Stimulated activated naive CD8-positive, alpha-beta T cell treated with anti-CD3 and anti-CD28 coated beads, Interleukin-15, amount 100 ng/mL, for 72 hours (primary cell): ENCODE measurements at regions not wholly inside any gene's neighbourhood (a gene's known extent, or its start where the extent isn't known, plus 50 kb on each side); places are given as distances from the start of the nearest gene placed in this dataset.

Experiments used
- ATAC-seq: fragments of 150-1000 bp; cut with Tn5 transposase; 2 replicates; pipeline ENCODE4 v1.10.0; 2021; ENCODE audit warnings: mild to moderate bottlenecking, moderate library complexity
- DNase-seq, 2 donors: peaks; one replicate each; pipeline ENCODE4 v3.0.0; 2021 to 2022
- H3K27ac Mint-ChIP-seq, 2 donors: one replicate each; pipeline ENCODE4 v1.8.0; 2022; ENCODE audit warnings: mild to moderate bottlenecking in 2 of 2, mixed read lengths in 2 of 2, moderate library complexity in 2 of 2
- H3K27me3 Mint-ChIP-seq: one replicate; pipeline ENCODE4 v1.8.0; 2022; ENCODE audit warnings: mixed read lengths
- H3K4me1 Mint-ChIP-seq: one replicate; pipeline ENCODE4 v1.8.0; 2022; ENCODE audit warnings: mild to moderate bottlenecking, mixed read lengths
- H3K4me3 Mint-ChIP-seq, 2 donors: one replicate each; pipeline ENCODE4 v1.8.0; 2022; ENCODE audit warnings: mild to moderate bottlenecking in 2 of 2, mixed read lengths in 2 of 2, moderate library complexity in 1 of 2
- H3K9me3 Mint-ChIP-seq, 2 donors: one replicate each; pipeline ENCODE4 v1.8.0; 2022; ENCODE audit warnings: mixed read lengths in 2 of 2

GRCh38 chr4:133969202-133969848 is 232.3 kb downstream of the PABPC4L start:
- Mint-ChIP-seq H3K4me3 (no peak overlapping the region), H3K27me3 (no peaks in the 10 kb centered on the region), H3K4me1 (no peaks in the 10 kb centered on the region), H3K27ac (no peak overlapping the region), H3K9me3 (peaks cover 4 to 13% of the 10 kb centered on the region in 2 donors)
- ATAC-seq: no peak
- DNase-seq: no peak

GRCh38 chr4:133968174-133968573 is 233.4 kb downstream of the PABPC4L start:
- Mint-ChIP-seq H3K9me3 (peaks cover 10 to 21% of the 10 kb centered on the region in 2 donors), H3K4me3 (no peak overlapping the region), H3K27me3 (no peaks in the 10 kb centered on the region), H3K27ac (no peak overlapping the region), H3K4me1 (no peaks in the 10 kb centered on the region)
- ATAC-seq (no peak), DNase-seq (no peak)

GRCh38 chr4:133960975-133961374 is 240.6 kb downstream of the PABPC4L start:
- ATAC-seq (no peak), DNase-seq (no peak)
- no peak overlapping the region for H3K4me3 Mint-ChIP-seq
- H3K27ac Mint-ChIP-seq: no peak overlapping the region
- peaks cover 30 to 31% of the 10 kb centered on the region in 2 donors for H3K9me3 Mint-ChIP-seq
- H3K4me1 Mint-ChIP-seq: no peaks in the 10 kb centered on the region
- H3K27me3 Mint-ChIP-seq: no peaks in the 10 kb centered on the region

GRCh38 chr4:133943081-133943480 is 258.5 kb downstream of the PABPC4L start:
- Mint-ChIP-seq H3K4me1 (no peaks in the 10 kb centered on the region), H3K4me3 (no peak overlapping the region), H3K9me3 (peaks cover 10 to 13% of the 10 kb centered on the region in 2 donors), H3K27me3 (no peaks in the 10 kb centered on the region), H3K27ac (no peak overlapping the region)
- ATAC-seq (no peak), DNase-seq (no peak)

DNA sequence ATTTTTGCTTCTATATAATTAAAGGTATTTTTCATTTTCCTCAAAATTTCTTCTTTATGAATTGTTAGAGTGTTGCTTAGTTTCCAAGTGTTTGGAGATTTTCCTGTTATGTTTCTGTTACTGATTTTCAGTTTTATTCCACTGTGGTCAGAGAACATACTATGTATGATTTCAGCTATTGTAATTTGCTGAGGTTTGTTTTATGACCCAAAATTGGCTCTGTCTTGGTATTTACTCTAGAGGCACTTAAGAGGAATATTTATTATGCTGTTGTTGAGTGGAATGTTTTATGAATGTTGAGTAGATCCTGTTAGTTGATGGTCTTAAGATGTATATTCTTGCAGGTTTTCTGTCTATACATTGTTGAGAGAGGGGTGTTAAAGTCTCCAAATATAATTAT is 263.5 kb downstream of the PABPC4L start:
- H3K27me3 Mint-ChIP-seq: no peaks in the 10 kb centered on the region
- no peak overlapping the region for H3K4me3 Mint-ChIP-seq
- H3K4me1 Mint-ChIP-seq: no peaks in the 10 kb centered on the region

DNA sequence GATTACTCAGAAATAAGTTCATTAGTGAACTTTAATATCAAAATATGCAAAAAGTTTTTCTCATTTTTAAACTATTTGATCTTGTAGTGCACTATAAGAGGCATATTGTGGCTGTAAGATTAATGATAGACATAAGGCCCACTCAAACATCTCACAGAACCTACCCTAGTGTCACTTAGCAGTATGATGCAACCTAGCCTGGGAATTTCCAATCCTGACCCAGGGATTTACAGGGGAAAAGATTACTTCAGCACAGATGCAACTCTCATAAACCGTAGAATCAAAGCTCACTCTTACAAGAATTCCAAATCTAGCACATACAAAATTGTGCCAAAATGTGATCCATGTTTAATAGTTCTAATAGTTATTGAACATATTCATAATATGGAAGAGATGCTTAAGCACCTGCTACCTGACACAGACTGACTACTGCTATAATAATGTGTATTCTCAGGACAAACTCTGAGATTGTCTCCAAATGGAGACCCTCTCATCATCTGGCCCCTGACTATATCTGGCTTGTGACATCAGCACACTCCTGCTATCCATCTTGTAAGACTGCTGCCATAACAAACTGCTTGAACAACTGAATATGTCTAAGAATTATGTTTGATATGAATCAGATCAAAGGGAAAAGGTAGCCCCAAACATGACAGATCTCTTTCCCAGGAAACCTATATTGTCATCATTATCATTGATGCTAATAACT is 271.9 kb downstream of the PABPC4L start:
- Mint-ChIP-seq H3K27me3 (no peaks in the 10 kb centered on the region), H3K4me3 (no peak overlapping the region), H3K4me1 (no peaks in the 10 kb centered on the region), H3K9me3 (no peaks in the 10 kb centered on the region), H3K27ac (no peak overlapping the region)
- DNase-seq (no peak), ATAC-seq (no peak)

More for the DNA sequence above, 263.5 kb downstream of the PABPC4L start:
- DNase-seq (no peak), ATAC-seq (no peak)
- Mint-ChIP-seq H3K9me3 (peaks cover 0 to 4% of the 10 kb centered on the region in 2 donors), H3K27ac (no peak overlapping the region)

- Mint-ChIP-seq H3K4me3 (no peak overlapping the region), H3K27me3 (no peaks in the 10 kb centered on the region), H3K4me1 (no peaks in the 10 kb centered on the region), H3K9me3 (no peaks in the 10 kb centered on the region), H3K27ac (no peak overlapping the region)
- ATAC-seq: no peak
- no peak for DNase-seq
Observed at GRCh38 chr4:133921280-133922195, 280.1 kb downstream of the PABPC4L start.

DNA sequence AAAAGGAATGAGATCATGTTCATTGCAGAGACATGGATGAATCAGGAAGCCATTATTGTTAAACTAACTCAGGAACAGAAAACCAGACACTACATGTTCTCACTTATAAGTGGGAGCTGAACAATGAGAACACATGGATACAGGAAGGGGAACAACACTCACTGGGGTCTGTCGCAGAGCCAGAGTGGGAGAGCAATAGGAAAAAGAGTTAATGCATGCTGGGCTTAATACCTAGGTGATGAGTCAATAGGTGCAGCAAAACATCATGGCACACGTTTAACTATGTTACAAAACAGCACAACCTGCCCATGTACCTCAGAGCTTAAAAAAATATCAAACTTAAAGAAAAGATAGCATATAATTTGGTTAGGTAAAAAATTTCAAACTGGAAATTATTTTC is 281.4 kb downstream of the PABPC4L start:
- no peak overlapping the region for H3K27ac Mint-ChIP-seq
- ATAC-seq (no peak), DNase-seq (no peak)
- H3K9me3 Mint-ChIP-seq: no peaks in the 10 kb centered on the region
- H3K27me3 Mint-ChIP-seq: no peaks in the 10 kb centered on the region
- no peaks in the 10 kb centered on the region for H3K4me1 Mint-ChIP-seq
- no peak overlapping the region for H3K4me3 Mint-ChIP-seq

DNA sequence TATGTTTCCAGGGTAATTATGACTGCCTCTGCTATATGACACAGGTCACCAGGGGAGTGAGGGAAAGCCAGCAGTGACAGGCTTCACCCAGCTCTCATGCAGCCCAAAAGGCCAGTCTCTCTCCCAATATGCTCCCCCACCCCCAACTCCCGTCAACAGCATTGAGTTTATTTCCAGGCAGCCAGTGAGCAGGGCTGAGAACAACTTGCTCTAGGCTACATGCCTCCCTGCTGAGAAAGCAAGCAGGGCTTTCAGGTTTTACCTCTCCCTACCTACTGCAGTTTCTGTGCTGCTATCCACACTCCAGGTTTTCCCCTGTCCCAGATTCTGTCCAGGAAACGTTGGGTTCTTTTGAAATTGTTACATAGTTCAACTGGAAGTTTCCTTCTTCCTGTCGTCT is 291.4 kb downstream of the PABPC4L start:
- Mint-ChIP-seq H3K9me3 (peaks cover 18 to 22% of the 10 kb centered on the region in 2 donors), H3K27ac (no peak overlapping the region), H3K27me3 (no peaks in the 10 kb centered on the region), H3K4me1 (no peaks in the 10 kb centered on the region), H3K4me3 (no peak overlapping the region)
- no peak for ATAC-seq
- no peak for DNase-seq

DNA sequence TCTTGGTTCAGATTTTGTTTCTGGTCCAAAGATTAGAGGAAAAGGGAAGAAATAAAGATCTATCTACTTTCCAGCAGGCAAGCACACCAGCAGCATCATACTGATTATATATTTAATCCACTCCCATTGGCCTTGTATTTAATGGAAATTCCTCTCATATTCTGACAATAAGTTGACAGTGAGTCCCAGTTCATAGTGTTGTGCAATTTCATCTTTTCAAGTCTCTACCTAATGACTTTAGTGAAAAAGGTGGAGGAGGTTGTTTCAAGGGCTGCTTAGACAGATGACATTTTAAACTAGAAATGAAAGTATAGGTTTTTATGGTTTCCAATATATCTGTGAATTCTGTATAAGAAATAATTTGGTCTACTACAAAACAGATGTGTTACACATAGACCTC is 298.6 kb downstream of the PABPC4L start:
- Mint-ChIP-seq H3K4me3 (no peak overlapping the region), H3K9me3 (peaks cover 8 to 19% of the 10 kb centered on the region in 2 donors), H3K27me3 (no peaks in the 10 kb centered on the region), H3K4me1 (no peaks in the 10 kb centered on the region), H3K27ac (no peak overlapping the region)
- DNase-seq (no peak), ATAC-seq (no peak)

DNA sequence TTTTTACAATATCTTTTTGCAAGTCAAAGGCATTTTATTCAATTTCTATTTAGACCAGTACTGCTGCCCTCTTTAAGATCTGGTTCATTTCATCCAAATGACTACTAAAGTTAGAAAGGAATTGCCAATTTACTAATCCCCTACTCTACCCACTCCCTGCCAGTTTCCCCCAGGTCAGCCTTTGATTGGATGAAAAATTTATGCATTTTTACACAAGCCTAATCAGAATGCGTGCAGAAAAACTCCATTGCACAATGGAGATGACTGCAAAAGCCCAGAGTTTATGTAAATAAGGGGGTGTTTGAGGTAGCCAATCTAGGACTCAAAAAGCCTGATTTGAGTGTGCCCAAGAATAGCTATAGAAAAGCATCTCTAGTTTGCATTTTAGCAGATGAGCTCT is 310.6 kb downstream of the PABPC4L start:
- H3K27ac Mint-ChIP-seq: no peak overlapping the region
- H3K9me3 Mint-ChIP-seq: peaks cover 5 to 11% of the 10 kb centered on the region in 2 donors
- DNase-seq (no peak), ATAC-seq (no peak)
- no peaks in the 10 kb centered on the region for H3K4me1 Mint-ChIP-seq
- no peaks in the 10 kb centered on the region for H3K27me3 Mint-ChIP-seq
- no peak overlapping the region for H3K4me3 Mint-ChIP-seq

GRCh38 chr4:133887723-133888122 is 313.9 kb downstream of the PABPC4L start:
- Mint-ChIP-seq H3K27ac (no peak overlapping the region), H3K4me3 (no peak overlapping the region), H3K27me3 (no peaks in the 10 kb centered on the region), H3K9me3 (peaks cover 10 to 14% of the 10 kb centered on the region in 2 donors), H3K4me1 (no peaks in the 10 kb centered on the region)
- ATAC-seq: no peak
- DNase-seq: no peak

DNA sequence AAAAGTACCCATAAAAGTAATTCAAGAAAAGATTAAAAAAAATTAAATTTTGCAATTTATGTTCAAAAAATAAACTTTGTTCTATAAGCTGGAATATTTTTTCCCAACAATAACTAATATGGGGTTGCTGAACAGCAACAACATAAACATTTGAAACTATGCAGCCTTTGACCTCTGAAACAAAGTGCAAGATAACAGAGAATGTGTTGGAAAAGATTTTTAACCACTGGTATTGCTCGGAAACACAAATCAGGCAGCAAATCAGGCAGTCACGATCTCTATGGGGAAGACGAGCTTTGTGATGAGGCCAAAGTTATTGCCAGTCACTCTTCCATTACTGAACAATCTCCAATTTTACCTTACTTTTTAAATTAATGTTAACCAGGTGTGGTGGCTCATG is 332.1 kb downstream of the PABPC4L start:
- Mint-ChIP-seq H3K4me3 (no peak overlapping the region), H3K27ac (no peak overlapping the region), H3K9me3 (peaks cover 10 to 18% of the 10 kb centered on the region in 2 donors), H3K27me3 (no peaks in the 10 kb centered on the region), H3K4me1 (no peaks in the 10 kb centered on the region)
- ATAC-seq: no peak
- DNase-seq: no peak

- DNase-seq (no peak), ATAC-seq (no peak)
- Mint-ChIP-seq H3K27me3 (no peaks in the 10 kb centered on the region), H3K4me1 (no peaks in the 10 kb centered on the region), H3K4me3 (no peak overlapping the region), H3K9me3 (peaks cover 10 to 13% of the 10 kb centered on the region in 2 donors), H3K27ac (no peak overlapping the region)
Observed at GRCh38 chr4:133868856-133869255, 332.7 kb downstream of the PABPC4L start.

DNA sequence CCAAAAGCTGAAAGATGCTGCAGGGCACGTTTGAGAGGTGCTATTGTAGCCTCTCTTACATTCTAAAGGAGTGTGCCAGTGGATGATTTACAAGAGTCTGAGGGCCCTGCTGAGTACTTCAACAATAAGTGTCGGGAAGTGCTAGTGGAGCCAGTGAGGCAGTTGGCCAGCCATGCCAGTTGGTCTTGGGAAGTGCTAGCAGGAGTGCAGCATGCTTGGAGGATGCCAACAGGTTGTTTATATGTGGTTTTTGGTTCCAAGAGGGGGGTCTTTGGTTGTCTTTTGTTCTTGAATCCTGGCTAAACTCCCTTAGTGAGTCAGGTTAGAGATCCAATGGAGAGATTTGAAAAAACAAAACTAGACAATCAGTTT is 335.3 kb downstream of the PABPC4L start:
- H3K9me3 Mint-ChIP-seq: peaks cover 10 to 13% of the 10 kb centered on the region in 2 donors
- no peaks in the 10 kb centered on the region for H3K27me3 Mint-ChIP-seq
- no peak for DNase-seq
- no peak overlapping the region for H3K27ac Mint-ChIP-seq
- no peaks in the 10 kb centered on the region for H3K4me1 Mint-ChIP-seq
- H3K4me3 Mint-ChIP-seq: no peak overlapping the region
- no peak for ATAC-seq
